ENCODE measurements at regions not wholly inside any gene's neighbourhood (a gene's known extent, or its start where the extent isn't known, plus 50 kb on each side); places are given as distances from the start of the nearest gene placed in this dataset.

DNA sequence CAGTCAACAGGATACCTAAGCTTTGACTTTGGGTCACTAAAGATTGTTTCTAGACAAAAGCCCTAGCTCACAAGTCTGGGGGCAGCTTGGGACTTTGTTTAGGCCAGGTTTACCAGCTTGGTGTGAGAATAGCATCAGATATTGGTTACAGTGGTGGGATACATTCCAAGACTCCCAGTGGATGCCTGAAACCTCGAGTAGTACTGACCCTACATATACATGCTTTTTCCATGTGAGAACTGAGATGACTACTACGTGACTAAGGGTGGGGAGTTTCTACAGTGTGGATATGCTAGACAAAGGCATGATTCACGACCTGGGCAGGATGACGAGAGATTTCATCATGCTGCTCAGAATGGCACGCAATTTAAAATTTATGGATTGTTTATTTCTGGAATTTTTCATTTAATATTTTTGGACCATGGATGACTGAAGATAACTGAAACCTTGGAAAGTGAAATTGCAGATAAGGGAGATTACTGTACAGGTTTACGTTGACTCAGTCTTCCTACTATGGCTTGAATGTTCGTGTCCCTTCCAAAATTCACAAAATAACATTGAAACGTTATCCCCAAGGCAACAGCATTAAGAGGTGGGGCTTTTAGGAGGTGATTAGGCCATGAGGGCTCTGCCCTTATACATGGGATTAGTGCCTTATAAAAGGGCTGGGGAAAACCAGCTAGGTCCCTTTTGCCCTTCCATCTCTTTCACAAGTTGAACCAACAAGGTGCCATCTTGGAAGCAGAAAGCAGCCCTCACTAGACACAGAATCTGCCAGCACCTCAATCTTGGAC, 50.2 kb upstream of the CTAGE1 start:
- DNase-seq (ENCODE audit: low read depth) = peak; percentile 92

DNA sequence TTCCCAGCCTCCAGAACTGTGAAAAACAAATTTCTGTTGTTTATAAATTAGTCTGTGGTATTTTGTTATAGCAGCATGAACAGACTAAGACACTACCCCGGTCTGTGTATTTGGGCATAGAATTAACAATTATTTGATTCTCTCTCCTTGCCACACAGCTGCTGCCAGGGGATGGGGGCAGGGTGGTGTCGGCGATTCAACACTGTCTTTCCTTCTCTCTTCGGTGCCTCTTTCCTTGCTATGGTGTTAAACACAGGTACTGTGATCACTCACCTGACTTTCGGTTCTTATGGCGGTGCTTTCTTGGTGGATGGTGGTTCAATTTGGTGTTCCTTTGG, 50.8 kb upstream of the CTAGE1 start:
- no peak for DNase-seq (ENCODE audit: low read depth)

DNA sequence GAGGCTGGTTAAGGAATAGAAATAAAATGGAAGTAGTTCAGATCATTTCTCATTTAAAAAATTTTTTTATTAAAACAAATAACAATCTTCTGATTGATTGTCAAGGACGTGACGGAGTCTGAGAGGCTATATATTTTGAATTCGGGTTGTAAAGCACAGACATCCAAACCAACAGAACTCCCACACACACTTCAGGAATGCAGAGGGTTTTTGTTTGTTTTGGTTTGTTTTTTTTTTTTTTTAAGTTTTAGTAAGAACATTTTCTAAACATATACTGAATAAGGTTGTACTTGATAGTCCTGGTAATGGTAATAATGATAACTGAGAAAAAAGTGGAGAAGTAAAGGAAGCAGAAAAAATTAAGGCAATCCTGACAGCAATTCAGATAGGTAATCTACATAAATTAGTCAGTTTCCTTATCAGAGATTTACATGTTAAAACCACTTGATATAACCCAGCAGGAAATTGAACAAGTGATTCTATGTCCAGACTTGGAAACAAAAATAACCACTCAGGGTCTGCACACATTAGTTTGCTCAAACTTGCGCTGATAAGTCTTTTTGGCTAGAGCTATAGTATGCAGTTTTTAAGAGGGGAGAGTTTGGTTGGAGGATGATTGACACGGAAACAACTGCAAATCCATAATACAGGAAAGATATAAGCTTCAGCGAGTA, 51.5 kb upstream of the CTAGE1 start:
- DNase-seq (ENCODE audit: low read depth) = no peak

DNA sequence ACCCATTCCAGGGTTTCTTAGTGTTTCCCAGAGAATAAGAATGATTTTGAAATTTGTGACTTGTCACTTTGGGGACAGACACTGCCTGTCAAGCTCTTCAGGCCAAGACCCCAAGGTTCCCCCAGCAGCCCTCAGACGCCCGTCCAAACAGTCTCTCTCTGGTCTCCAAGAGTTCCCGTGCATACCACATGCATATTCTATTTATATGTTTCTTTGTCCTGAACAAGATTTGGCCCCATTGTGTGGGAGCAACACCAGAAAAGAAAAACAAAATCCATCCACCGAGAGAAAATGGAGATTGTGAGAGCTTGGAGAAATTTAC, 52.2 kb upstream of the CTAGE1 start:
- DNase-seq (ENCODE audit: low read depth) = no peak

DNA sequence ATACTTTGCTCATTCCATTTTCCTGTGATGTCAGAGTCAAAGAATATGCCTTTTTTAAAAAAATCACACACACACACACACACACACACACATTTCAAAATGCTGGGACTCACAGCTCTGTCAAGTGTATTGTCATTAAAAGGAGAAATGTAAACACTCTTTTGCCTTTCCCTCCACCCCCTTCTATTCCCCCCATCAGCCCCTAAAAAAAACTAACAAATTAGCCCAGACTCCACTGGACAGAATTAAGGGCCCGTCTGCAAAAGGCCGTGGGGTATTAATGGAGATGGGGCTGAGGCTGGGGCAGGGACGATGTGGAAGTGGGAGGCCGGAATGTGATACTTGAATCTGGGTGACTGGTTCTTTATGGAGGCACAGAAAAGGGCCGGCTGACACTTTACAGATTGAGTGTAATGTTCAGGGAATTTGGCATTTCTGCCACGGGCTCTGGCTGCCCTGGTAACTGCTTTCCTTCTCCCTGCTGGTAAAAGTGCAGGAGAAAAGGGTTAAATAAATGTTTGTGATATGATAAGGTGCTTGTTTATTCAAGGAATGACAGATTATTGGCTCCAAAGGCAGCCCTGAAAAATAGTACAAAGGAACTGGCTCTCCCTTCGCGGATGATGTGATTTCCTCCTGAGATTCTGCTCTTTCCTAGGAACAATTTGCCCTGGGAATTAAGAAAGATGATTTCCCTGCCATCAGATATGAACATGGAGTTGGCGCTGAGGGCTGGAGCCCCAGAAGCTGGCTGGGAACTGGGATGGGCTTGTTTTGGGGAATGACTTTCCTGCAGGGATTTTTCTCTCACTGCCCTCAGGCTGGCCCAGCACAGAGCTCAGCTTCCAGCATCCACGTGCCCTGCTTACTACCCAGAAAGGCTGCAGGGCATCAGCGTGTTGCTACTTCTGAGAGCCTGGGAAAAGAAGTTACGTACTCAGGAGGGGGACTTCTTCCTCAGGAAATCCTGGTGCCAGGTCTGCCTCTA, 52.8 kb upstream of the CTAGE1 start:
- no peak for DNase-seq (ENCODE audit: low read depth)

DNA sequence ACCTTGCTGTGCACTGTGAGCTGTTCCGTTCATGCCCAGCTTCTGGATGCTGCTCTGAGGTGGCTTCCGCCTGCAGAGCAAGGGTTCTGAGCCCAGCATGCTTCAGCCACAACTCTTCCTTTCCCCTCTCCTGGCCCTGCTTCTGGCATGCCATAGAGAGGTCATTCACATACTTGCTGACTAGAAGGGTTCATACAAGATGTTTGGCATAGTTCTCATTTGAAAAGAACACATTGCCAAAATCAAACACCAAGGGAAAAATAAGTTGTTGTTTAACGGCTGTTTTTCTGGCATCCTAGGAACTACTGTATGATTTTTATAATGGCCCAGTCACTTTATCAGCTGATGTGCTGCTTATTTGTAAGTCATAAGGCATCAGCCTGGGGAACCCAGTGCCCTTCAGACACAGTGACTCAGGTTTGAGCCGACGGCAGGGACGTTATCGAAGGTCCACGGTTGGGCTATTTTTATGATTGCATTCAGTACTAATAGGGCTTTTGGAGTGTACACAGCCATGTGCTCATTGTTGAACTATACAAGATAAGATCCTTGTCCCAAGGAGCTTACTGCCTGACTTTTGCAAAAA, 53.9 kb upstream of the CTAGE1 start:
- peak; percentile 35 for DNase-seq (ENCODE audit: low read depth)

DNA sequence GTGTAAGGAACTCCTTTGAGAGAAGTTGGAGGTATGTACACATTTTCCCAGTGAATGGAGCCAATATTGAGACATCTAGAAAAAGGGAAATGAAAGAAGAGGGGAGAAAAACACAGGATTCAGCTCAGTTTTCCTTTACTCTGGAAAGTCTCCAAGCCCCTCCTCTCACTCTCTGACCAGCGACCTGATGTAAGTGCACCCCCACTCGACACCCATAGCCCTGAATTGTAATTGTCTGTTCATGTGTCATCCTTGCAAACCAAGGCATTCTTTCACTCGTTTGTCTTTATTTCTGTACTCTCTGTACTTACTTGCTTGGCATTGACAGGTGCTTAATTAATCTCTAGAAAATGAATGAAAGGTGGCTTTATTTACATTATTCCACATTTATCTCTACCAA, 55.7 kb upstream of the CTAGE1 start:
- no peak for DNase-seq (ENCODE audit: low read depth)

DNA sequence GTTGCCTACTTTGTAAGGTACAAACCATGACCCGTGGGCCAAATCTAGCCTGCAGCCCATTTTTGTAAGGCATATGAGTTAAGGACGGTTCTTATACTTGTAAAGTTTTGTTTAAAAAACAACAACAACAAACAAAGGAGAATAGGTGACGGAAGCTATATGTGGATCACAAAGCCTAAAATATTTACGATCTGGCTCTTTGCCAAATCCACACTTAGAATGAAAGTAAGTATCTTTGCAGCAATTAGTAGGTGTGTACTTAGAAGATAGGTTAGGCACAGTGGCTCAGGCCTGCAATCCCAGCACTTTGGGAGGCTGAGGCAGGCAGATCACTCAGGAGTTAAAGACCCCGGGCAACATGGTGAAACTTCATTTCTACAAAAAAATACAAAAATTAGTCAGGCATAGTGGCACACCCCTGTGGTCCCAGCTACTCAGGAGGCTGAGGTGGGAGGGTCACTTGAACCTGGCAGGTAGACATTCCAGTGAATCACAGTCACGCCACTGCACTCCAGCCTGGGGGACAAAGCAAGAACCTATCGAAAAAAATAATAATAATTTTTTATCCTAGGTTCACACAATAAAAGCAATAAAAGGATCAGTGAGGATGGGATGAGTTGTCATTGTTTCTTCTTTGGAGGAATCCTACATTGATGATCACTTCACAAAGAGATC, 57.8 kb upstream of the CTAGE1 start:
- no peak for DNase-seq (ENCODE audit: low read depth)

DNA sequence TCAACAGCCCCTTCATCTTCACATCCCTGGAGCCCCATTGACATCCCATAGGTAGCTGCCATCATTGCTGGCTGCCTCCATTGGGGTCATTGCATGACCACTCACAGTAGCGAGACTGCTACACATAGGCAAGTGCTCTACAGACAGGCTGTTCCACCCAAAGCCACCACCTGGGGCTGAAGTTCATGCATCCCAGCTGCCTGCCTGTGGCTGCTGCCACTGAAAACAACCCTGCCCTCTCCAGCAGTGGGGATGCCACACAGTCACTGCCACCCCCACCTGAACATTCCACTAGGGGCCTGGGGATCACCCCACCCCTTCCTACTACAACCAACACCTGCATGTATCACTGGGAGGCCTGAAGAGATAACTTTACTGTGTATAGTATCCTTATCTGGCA, 59.5 kb upstream of the CTAGE1 start:
- DNase-seq (ENCODE audit: low read depth) = no peak

DNA sequence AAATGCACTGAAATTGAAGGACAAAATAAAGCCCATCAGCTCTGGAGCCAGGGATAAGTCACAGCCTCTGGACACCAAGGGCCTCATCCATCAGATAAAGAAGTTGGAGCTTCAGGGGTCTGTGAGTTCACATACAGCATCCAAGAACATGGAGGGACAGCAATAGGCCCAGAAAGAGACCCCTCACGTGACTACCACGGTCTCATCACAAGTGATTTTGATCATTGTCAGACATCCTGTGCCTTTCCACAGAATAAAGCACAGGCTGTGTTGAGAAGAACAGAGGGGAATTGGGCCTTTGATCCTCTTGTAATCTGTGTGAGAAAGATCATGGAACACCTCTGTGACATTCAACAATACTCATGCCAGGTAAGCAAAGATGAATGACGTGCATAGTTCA, 65.2 kb upstream of the CTAGE1 start:
- DNase-seq (ENCODE audit: low read depth) = no peak

DNA sequence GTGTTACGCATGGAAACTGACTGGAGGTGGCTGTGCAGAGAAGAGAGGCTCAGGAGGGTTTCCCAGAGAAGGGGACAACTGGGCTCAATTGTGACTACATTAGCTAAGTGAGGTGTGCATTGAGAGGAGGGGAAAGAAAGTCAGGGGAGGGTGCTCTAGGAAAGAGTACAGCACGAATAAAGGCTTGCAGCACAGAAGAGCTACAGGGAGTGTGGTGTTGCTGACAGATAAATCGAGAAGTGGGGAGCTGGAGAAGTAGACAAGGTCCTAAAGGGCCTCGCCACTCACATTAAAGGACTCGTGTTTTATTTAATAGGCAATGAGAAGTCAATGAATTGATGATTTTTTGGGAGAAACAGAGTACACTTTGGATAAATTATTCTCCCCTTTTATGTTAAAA, 65.7 kb upstream of the CTAGE1 start:
- no peak for DNase-seq (ENCODE audit: low read depth)

DNA sequence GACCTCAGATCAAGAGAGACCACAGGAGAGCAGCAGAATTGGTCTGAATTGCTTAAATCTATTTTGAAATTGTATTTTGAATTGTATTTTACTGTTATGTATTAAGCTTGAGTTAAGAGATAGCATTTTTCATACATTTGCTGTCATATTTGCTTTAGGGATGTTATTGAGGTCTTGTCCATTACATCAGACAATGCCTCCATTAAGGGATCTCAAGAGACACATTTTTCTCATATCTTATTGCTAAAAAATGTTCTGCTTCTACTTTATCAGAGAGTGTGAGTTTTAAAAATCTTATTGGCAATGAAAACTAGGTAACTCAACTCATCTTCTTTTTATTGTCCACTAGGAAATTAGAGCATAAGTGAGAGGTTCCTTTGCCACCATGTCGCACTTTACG, 66.8 kb upstream of the CTAGE1 start:
- no peak for DNase-seq (ENCODE audit: low read depth)

DNA sequence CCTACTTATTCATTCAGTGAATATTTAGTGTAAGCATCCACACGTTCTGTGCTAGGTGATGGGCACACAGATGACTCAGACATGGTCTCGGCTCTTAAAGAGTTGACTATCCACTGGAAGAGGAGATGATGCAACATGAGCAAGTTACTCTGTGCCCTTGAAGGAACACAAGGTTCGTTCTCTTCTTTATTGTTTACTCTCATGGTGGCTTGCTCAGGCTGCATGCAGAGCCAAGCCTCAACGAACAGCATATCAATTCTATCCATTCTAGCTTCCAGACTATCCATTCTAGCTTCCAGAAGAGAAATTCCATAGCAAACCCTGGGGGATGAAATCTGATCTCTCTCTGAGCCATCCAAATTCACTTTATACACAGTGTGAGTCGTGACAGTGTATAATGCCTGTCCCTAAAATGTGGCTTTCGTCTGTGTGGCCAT, 68.1 kb upstream of the CTAGE1 start:
- DNase-seq (ENCODE audit: low read depth) = peak; percentile 28

DNA sequence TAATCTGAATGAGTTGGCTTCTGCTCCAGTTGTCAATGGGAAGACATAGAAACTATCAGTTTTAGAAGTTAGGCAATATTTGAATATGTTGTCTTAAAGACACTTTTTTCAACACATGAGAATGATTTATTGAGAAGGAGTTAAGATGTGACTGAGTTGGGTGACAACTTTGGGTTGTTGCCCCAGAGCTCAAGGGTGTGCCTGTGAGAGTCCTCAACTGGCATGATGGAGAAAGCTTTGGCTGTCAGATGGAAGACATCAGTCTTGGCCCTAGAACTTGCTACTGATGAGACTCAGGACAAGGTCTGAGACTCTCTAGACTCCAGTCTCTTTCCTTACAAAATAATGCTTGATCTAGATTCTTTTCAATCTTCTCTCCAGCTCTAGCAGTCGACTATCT, 69.0 kb upstream of the CTAGE1 start:
- no peak for DNase-seq (ENCODE audit: low read depth)

DNA sequence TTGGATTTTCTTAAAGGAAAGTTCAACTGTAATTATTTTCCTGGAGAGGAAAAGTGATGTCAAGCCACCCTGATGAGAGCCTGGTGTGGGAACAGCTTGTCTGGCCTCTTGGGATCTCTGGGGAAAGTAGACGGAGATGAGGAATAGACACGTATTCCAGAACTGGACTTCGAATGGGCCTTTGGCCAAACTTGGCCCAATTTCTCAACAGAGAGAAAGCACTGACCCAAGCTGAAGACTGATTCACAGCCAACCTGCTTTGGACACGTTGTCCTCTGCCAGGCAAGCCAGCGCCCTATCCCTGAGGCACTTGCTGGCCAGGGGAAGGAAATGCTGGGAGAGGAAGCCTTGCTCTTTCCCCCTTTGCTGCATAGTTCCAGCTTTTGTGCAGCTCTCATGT, 70.8 kb upstream of the CTAGE1 start:
- DNase-seq (ENCODE audit: low read depth) = no peak

DNA sequence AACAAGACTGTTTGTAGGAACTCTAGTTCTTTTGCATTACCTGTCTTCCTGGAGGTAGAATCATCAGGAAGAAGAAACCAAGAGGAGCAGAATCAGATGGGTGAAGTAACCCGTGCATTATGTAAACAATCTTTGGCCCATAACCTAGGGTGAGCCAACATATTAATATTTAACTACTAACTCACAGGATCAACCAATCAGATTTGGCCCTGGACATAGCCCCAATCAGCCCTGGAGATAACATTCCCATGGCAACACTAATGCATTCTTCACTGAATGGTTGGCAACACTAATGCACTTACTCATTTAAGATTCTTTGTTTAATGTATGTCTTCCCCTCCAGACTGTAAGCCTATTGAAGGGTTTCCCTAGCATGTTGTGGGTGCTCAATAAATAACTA, 72.0 kb upstream of the CTAGE1 start:
- DNase-seq (ENCODE audit: low read depth) = no peak

DNA sequence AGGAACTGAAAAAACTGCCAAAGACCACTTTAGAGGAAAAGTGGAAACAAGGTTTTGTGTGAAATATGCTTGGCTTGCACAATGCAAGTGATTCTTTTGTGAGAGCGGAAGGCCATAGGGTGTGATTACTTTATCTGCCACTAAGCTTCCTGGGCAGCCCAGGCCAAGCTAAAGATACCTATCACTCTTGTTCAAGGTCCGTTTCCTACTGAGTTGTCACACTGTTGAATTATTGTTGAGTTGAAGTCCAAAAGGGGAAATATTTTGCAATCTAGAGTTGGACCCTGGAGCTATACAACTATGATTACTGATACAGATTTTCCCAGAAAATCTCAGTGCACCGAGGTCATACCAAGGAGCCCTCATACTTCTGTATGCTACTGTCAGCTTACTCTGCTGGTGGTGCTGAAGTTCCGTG, 72.7 kb upstream of the CTAGE1 start:
- DNase-seq (ENCODE audit: low read depth) = no peak

DNA sequence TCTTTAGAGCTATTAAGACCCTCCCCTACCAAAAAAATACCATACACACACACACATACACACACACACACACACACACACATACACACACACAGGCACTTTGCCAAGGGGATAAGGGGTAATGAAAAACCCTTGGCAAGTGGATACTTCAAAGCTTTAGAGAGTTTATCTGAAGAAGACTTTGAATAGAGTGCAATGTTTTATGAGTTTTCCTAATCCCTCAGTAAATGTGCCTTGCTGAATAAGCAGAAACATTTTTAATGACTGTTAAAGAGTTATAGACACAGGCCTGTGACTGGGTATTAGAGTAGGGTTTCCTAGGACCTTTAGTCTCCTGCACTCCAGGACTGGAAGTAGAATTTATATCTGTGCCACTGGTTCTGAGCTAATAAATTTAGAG, 75.5 kb upstream of the CTAGE1 start:
- no peak for DNase-seq (ENCODE audit: low read depth)

DNA sequence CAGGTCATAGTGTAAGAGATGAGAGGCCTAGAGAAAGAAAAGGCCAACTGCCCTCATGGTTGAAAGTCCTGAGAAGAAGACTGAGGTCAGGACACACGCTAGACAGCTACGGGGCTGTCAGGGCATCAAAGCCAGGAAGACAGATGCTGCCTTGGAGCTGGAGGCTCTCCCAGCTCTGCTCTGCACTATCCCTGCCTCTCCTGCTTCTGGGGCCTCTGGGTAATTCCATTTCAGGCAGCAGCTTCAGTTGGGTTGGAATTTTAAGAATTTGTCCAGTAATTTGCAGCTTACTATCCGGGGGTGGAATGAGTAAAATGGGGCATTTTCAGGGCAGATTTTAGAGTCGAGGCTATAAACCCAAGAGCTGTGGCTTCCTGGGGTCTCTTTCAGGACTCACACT, 76.2 kb upstream of the CTAGE1 start:
- no peak for DNase-seq (ENCODE audit: low read depth)

DNA sequence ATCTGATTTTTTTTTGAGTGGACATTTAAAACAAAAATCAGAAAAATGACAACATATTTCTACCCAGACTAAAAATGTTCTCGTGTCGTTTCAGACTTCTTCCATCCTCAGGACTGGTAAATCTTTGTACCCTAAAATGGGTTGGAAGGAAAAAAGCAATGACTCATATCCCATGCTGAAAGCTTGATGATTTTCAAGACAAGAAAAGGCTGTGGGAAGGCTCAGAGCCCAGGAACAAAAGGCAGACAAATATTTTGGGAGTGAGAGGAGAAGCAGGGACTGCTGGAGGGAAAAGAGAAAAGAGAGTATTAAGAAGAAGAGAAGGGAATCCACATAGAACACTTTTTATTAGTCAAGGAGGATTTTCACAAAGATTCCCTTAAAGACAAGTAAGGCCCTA, 77.1 kb upstream of the CTAGE1 start:
- DNase-seq (ENCODE audit: low read depth) = no peak

DNA sequence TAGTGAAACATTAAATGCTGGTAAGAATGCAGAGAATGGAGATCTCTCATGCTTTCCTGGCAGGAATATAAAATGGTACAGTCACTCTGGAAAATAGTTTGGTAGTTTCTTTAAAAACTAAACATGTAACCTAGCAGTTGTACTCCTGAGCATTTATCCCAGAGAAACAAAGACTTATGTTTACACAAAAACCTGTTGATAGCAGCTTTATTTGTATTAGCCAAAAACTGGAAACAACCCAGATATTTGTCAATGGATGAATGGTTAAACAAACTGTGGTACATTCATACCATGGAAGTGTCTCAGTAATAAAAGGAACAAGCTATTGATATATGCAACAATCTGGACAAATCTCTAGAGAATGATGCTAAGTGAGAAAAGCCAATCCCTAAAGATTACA, 81.7 kb upstream of the CTAGE1 start:
- DNase-seq (ENCODE audit: low read depth) = no peak

DNA sequence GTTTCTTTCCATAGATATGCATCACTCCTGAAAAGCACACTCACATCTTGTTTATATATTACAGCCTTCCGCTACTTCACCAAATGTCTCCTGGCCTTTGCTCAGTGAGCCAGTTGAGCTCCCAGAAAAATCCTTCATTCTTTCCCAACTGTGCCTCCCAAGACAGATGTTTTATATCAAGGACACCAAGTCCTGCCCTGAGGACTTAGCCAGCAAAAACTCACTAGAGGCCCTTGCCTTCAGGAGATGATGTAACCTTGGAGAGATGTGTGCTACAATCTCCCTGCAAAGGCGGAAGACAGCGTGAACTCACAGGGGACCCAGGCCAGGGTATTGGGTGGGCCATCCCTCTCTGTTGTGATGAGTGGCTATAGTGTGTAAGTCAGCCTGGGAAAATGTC, 86.1 kb upstream of the CTAGE1 start:
- peak; percentile 90 for DNase-seq (ENCODE audit: low read depth)

All from fibroblast of gingiva (primary cell).